ENCODE measurements at regions not wholly inside any gene's neighbourhood (a gene's known extent, or its start where the extent isn't known, plus 50 kb on each side); places are given as distances from the start of the nearest gene placed in this dataset.

DNA sequence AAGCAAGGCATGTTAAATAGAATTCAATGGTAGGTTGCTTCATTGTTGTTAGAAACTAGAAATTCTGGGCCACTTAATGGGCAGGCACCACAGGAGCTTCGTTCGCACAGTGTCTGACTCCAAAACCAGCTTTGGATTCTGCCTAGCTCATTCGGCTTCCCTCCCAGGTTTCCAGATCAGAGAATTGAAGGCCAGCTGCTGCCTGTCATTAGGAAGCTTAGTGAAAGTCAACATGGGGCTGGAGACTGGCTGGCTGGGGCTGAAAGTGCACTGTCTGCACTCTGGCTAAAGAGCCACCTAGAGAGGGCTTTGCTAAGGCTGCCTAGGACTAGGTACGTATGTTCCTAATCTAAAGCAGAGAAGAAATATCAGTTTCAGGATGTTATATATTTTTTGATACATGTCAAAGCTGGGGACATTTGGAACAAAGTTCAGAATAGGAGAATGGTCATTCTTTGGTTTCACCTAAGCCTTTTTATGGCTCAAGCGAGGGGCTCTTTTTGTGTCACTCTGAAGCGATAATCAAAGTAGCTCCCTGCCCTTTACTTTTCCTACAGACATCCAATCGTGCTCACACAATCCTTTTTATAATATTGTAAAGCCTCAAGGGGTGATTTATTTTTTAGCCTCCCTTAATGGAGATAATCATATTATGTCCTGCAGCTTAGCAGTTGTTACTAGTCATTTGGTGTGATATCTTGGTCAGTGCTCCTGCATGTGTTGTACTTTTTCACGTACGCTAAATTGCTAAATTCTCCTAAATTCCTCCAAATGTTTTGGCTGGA is 238.5 kb upstream of the NAV3 start:
- no peaks in the 10 kb centered on the region for H3K4me1 ChIP-seq
- H3K36me3 ChIP-seq = no peaks in the 10 kb centered on the region
- H3K27me3 ChIP-seq = no peaks in the 10 kb centered on the region
- no peaks in the 10 kb centered on the region for H3K9me3 ChIP-seq
- H3K27ac ChIP-seq = no peak overlapping the region
- WGBS, 2 donors = 80 to 83% methylated on average over 9 of the region's 9 CpGs
- no peak overlapping the region for H3K4me3 ChIP-seq (replicated peaks in 1 of 3)
- no peak for DNase-seq
- TF ChIP-seq POLR2A (IDR thresholded peaks at IDR 0.05) = no peak
- TF ChIP-seq, protein P1, sequence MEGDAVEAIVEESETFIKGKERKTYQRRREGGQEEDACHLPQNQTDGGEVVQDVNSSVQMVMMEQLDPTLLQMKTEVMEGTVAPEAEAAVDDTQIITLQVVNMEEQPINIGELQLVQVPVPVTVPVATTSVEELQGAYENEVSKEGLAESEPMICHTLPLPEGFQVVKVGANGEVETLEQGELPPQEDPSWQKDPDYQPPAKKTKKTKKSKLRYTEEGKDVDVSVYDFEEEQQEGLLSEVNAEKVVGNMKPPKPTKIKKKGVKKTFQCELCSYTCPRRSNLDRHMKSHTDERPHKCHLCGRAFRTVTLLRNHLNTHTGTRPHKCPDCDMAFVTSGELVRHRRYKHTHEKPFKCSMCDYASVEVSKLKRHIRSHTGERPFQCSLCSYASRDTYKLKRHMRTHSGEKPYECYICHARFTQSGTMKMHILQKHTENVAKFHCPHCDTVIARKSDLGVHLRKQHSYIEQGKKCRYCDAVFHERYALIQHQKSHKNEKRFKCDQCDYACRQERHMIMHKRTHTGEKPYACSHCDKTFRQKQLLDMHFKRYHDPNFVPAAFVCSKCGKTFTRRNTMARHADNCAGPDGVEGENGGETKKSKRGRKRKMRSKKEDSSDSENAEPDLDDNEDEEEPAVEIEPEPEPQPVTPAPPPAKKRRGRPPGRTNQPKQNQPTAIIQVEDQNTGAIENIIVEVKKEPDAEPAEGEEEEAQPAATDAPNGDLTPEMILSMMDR (IDR thresholded peaks at IDR 0.05) = no peak
- intact Hi-C loops (cut with DNase I) = no loop called here

DNA sequence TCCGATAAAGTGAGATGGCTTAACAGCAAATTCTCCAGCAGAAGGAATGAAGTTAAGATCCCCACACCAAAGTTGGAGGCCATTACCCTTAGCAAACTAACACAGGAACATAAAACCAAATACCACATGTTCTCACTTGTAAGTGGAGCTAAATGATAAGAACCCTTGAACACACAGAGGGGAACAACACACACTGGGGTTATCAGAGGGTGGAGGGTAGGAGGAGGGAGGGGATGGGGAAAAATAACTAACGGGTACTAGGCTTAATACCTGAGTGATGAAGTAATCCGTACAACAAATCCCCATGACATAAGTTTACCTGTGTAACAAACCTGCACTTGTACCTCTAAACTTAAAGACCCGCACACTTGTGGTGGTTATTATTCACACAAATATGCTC is 240.4 kb upstream of the NAV3 start:
- H3K4me3 ChIP-seq (replicated peaks in 1 of 3) = no peak overlapping the region
- no peak overlapping the region for H3K27ac ChIP-seq
- H3K36me3 ChIP-seq = no peaks in the 10 kb centered on the region
- intact Hi-C loops (cut with DNase I) = no loop called here
- no peaks in the 10 kb centered on the region for H3K9me3 ChIP-seq
- DNase-seq = no peak
- TF ChIP-seq POLR2A (IDR thresholded peaks at IDR 0.05) = no peak
- TF ChIP-seq, protein P1 (IDR thresholded peaks at IDR 0.05) = no peak
- H3K27me3 ChIP-seq = no peaks in the 10 kb centered on the region
- no peaks in the 10 kb centered on the region for H3K4me1 ChIP-seq
- 62 to 64% methylated on average over 4 of the region's 4 CpGs for WGBS, 2 donors

DNA sequence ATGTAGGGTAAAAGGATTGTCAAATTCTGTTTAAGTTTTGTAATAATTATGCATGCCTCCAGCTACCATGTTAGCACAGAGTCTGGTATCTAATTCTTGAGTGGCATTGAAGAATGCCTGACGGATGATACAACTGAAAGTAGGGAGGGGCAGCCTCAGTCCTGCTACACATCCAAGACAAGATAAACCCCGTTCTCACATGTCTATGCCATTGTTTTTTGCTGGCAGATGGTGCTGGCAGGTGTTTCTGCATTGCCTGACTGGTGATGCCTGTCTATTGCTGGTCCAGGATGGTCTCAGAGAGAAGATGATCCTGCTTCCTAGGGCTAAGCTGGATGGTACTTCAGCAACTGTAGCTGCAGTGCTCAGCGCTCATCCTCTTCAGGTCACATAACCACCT is 245.8 kb upstream of the NAV3 start:
- no peak for DNase-seq
- intact Hi-C loops (cut with DNase I) = no loop called here

DNA sequence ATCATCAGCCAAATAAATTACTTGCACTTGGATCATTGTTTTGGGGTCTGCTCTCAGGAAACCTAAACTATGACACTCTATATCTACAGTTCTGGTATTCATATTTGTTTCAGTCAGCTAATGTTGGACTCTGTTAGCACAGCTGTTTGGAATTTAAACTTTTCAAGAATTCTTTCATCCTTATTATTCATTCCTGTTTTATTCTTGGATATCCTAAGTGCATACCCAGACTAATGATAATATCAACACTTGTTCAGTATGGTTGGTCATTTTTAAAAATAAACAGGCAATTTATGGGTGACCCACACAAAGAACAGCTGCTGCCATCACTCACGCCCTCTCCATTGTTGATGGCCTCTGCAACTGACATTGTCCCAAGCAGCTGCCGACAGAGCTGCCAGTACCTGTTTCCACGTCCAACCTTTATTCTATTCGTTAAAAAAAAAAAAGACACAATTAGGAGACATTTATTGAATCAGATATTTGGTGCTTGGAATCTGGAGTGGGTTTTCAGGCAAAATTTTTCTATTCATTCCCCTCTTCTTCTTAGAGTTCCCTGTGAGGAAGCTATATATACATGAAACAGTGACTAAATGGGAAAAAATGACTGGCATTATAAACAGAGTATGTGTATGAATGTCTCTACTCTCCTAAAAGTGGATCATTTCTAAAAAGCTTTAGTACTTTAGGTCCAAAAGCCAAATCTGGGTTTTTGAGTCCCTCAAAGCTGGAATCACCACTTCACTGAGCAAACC is 252.1 kb upstream of the NAV3 start:
- intact Hi-C loops (cut with DNase I) = no loop called here
- WGBS, 2 donors = 56 to 60% methylated on average over 4 of the region's 4 CpGs

More for the DNA sequence above, 245.8 kb upstream of the NAV3 start:
- Histone ChIP-seq H3K27me3 (no peaks in the 10 kb centered on the region), H3K4me1 (no peaks in the 10 kb centered on the region), H3K4me3 (replicated peaks in 1 of 3) (no peak overlapping the region), H3K9me3 (no peaks in the 10 kb centered on the region), H3K27ac (no peak overlapping the region), H3K36me3 (no peaks in the 10 kb centered on the region)
- 77 to 89% methylated on average over 3 of the region's 3 CpGs for WGBS, 2 donors
- no peak for TF ChIP-seq POLR2A (IDR thresholded peaks at IDR 0.05)
- TF ChIP-seq, protein P1 (IDR thresholded peaks at IDR 0.05) = no peak

More for the DNA sequence above, 252.1 kb upstream of the NAV3 start:
- H3K9me3 ChIP-seq = no peaks in the 10 kb centered on the region
- H3K4me1 ChIP-seq = no peaks in the 10 kb centered on the region
- no peaks in the 10 kb centered on the region for H3K27me3 ChIP-seq
- TF ChIP-seq, protein P1 (IDR thresholded peaks at IDR 0.05) = no peak
- no peak for TF ChIP-seq POLR2A (IDR thresholded peaks at IDR 0.05)
- no peak overlapping the region for H3K27ac ChIP-seq
- no peak overlapping the region for H3K4me3 ChIP-seq (replicated peaks in 1 of 3)
- H3K36me3 ChIP-seq = no peaks in the 10 kb centered on the region
- DNase-seq = no peak

All from thyroid gland (tissue), 4 donors.